ENCODE measurements at regions not wholly inside any gene's neighbourhood (a gene's known extent, or its start where the extent isn't known, plus 50 kb on each side); places are given as distances from the start of the nearest gene placed in this dataset.

- TF ChIP-seq CTCF (IDR thresholded peaks at IDR 0.05) (no peak), POLR2A (IDR thresholded peaks at IDR 0.05) (no peak)
Observed at GRCh38 chr3:188037965-188038581, 115.9 kb upstream of the LPP start.

Measured in Peyer's patch (tissue), 4 donors.